Stomach (tissue), 4 donors: ENCODE measurements at regions not wholly inside any gene's neighbourhood (a gene's known extent, or its start where the extent isn't known, plus 50 kb on each side); places are given as distances from the start of the nearest gene placed in this dataset.

Experiments
- EP300 ChIP-seq: sonication (generic); formaldehyde crosslinking; IDR thresholded peaks from one replicate; pipeline ENCODE4 v1.6.1; 2017; ENCODE audit warnings: antibody characterized with exemption
- TF ChIP-seq, protein P1 (sequence below), 7 experiments: fragments of 450-650 bp in 4 of 7; fragments of 200-600 bp in 3 of 7; sonication (generic) in 3 of 7; IDR thresholded peaks; one replicate each; pipeline ENCODE4 v1.5.1; 2016 to 2019; ENCODE audit warnings: antibody characterized with exemption in 7 of 7, control low read depth in 2 of 7, mild to moderate bottlenecking in 1 of 7

DNA sequence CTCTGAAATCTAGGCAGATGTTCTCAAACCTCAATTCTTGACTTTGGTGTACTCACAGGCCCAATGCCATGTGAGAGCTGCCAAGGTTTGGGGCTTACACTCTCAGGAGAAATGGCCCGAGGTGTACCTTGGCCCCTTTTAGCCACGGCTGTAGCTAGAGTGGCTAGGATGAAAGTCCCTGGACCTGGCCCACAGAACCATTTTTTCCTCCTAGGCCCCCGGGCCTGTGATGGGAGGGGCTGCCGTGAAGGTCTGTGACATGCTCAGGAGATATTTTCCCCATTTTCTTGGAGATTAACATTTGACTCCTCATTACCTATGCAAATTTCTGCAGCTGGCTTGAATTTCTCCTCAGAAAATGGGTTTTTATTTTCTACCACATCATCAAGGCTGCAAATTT is 1296.5 kb downstream of the MAT2B start:
- no peak for TF ChIP-seq EP300
- TF ChIP-seq, protein P1, sequence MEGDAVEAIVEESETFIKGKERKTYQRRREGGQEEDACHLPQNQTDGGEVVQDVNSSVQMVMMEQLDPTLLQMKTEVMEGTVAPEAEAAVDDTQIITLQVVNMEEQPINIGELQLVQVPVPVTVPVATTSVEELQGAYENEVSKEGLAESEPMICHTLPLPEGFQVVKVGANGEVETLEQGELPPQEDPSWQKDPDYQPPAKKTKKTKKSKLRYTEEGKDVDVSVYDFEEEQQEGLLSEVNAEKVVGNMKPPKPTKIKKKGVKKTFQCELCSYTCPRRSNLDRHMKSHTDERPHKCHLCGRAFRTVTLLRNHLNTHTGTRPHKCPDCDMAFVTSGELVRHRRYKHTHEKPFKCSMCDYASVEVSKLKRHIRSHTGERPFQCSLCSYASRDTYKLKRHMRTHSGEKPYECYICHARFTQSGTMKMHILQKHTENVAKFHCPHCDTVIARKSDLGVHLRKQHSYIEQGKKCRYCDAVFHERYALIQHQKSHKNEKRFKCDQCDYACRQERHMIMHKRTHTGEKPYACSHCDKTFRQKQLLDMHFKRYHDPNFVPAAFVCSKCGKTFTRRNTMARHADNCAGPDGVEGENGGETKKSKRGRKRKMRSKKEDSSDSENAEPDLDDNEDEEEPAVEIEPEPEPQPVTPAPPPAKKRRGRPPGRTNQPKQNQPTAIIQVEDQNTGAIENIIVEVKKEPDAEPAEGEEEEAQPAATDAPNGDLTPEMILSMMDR (IDR thresholded peaks at IDR 0.05) = no peak
